Skeletal muscle tissue (tissue), 3 donors: ENCODE measurements at regions not wholly inside any gene's neighbourhood (a gene's known extent, or its start where the extent isn't known, plus 50 kb on each side); places are given as distances from the start of the nearest gene placed in this dataset.
"Not testable (repeated sequence)": the region's sequence is repeated elsewhere in the genome, so short reads cannot be mapped to it uniquely, and the experiment has no call there.

Experiments used
- H3K27ac ChIP-seq: one replicate; pipeline ENCODE4 v1.7.0; 2013; ENCODE audit warnings: mild to moderate bottlenecking, low read depth, low read length, inconsistent platforms
- H3K27me3 ChIP-seq, 3 donors: one replicate each; pipeline ENCODE4 v1.7.0; 2013; ENCODE audit warnings: low read length in 3 of 3; ENCODE audit not compliant: control insufficient read depth in 3 of 3, insufficient read depth in 3 of 3
- H3K36me3 ChIP-seq, 3 donors: one replicate each; pipeline ENCODE4 v1.7.0; 2013; ENCODE audit warnings: low read length in 3 of 3; ENCODE audit not compliant: control insufficient read depth in 3 of 3, insufficient read depth in 3 of 3
- H3K4me1 ChIP-seq, 3 donors: one replicate each; pipeline ENCODE4 v1.7.0; 2013; ENCODE audit warnings: low read length in 3 of 3, mild to moderate bottlenecking in 3 of 3; ENCODE audit not compliant: control insufficient read depth in 3 of 3, insufficient read depth in 3 of 3
- H3K4me3 ChIP-seq, 3 donors: one replicate each; pipeline ENCODE4 v1.7.0; 2013; ENCODE audit warnings: low read length in 3 of 3
- H3K9ac ChIP-seq, 3 donors: one replicate each; pipeline ENCODE4 v1.7.0; 2013; ENCODE audit warnings: low read length in 3 of 3, mild to moderate bottlenecking in 3 of 3, moderate library complexity in 2 of 3, low read depth in 1 of 3
- H3K9me3 ChIP-seq, 3 donors: one replicate each; pipeline ENCODE4 v1.7.0; 2013; ENCODE audit warnings: low read length in 3 of 3; ENCODE audit not compliant: control insufficient read depth in 3 of 3
- donor health status: Osteomylitis.

DNA sequence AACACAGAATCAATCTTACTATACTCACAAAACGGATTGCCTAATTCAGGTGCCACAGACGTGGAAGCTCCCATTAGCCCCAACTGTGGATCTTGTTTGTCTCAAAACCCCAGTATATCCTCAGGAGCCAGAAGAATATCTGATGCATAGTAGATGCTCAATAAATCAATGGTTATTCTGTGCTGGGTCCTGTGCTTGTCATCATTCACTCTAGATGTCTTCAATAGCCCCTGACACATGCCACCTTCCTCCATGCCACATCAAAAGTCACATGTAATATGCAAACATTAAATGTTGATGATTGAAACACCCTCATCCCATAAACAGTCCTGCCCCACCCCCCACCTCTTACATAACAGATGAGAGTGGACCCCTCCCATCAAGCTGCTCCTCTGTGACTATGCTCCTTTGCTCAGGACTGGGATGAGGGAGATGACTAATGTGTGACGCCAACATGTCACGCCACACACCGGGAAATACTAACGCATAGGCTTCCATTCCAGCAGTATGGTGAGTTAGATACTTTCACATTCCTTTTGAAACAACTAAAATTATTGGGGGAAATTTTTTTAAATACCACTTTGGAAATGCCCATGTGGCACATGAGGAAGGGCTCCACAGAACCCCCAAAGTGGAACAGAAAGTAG lies 267.6 kb upstream of the SDK2 start:
- Histone ChIP-seq H3K9me3 (peaks cover 0 to 5% (median 3%) of the 10 kb centered on the region in 3 donors), H3K27me3 (peaks cover 0 to 34% (median 18%) of the 10 kb centered on the region in 3 donors), H3K9ac (no peak overlapping the region), H3K4me1 (no peaks in the 10 kb centered on the region), H3K36me3 (no peaks in the 10 kb centered on the region), H3K4me3 (no peak overlapping the region), H3K27ac (no peak overlapping the region)

DNA sequence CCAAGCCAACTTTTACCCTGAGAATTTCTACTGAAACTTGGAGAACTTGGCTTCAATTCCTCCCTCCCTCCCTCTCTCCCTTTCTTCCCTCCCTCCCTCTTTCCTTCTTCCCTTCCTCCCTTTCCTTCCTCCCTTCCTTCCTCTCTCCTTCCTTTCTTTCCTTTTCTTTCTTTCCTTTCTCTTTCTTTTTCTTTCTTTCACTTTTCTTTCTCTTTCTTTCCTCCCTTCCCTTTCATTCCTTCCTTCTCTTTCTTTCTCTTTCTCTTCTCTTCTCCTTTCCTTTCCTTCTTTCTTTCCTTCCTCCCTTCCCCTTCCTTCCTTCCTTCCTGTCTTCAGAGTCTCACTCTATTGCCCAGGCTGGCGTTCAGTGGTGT lies 268.1 kb upstream of the SDK2 start:
- no peaks in the 10 kb centered on the region for H3K4me1 ChIP-seq
- H3K9ac ChIP-seq = no peak overlapping the region
- H3K36me3 ChIP-seq = no peaks in the 10 kb centered on the region
- H3K9me3 ChIP-seq = peaks cover 0 to 5% (median 3%) of the 10 kb centered on the region in 3 donors
- peaks cover 0 to 30% (median 16%) of the 10 kb centered on the region in 3 donors for H3K27me3 ChIP-seq
- H3K4me3 ChIP-seq = no peak overlapping the region
- H3K27ac ChIP-seq = no peak overlapping the region

DNA sequence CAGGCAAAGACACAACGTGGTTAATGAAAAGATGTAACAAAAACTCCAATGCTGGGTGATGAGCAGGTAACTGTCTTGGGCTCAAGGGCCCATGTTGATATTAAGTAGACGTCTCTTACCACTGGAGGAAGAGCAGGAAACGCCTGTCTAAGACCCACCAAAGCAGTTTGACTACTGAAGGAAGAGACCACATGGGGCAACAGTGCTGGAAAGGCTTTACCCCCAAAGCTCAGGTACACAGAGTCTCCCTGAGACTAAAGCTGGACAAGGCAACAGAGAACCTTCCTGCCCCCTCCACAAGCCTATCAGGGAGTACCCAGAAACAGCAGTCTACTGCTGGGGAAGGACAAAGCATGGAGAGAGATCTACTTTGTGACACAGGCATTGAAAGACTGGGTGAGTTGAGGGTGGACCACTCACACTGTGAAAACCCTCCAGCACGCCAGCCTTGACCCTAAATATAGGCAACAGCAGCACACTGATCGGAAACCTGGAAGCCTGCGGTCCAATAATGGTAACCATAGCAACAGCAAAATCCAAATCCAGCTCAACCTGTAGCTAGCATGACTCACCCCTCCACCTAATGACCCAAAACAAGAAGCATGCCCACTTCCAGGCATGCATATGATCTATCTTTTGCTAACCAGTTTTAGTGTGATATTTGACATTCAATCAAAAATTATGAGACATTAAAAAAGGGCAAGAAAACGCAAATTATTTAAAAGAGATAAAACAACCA lies 270.5 kb upstream of the SDK2 start:
- H3K9ac ChIP-seq = no peak overlapping the region
- H3K27me3 ChIP-seq = peaks cover 0 to 21% (median 8%) of the 10 kb centered on the region in 3 donors
- no peaks in the 10 kb centered on the region for H3K4me1 ChIP-seq
- peaks cover 0 to 7% (median 5%) of the 10 kb centered on the region in 3 donors for H3K9me3 ChIP-seq
- H3K27ac ChIP-seq = no peak overlapping the region
- no peaks in the 10 kb centered on the region for H3K36me3 ChIP-seq
- H3K4me3 ChIP-seq = no peak overlapping the region

DNA sequence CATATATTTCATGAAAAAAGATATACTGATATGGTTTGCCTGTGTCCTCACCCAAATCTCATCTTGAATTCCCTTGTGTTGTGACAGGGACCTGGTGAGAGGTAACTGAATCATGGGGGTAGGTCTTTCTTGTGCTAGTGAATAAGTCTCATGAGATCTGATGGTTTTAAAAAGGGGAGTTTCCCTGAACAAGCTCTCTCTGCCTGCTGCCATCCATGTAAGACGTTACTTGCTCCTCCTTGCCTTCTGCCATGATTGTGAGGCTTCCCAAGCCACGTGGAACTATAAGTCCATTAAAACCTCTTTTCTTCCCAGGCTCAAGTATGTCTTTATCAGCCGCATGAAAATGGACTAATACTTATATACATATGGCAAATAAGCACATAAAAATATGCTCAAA lies 274.8 kb upstream of the SDK2 start:
- not testable (repeated sequence) for H3K4me1 ChIP-seq, H3K9me3 ChIP-seq, H3K27me3 ChIP-seq, H3K9ac ChIP-seq, H3K36me3 ChIP-seq, H3K4me3 ChIP-seq, H3K27ac ChIP-seq

DNA sequence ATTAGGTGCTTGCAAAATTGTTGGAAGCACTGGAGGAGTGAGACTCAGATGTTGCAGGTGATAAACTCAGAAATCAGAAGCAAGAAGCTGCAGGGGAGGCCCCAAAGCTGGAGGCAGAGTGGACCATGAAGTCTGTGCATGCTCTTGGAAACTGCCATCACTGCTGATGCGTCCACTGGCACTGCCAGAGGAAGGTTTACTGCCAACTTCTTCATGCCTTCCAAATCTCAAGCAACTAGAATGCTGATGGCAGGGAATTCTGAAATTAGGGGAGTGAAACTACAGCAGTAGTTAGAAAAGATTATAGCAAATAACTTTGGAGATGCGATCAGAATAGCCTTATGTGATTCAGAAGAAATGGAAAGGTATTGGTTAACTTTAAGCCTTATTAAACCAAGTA lies 277.1 kb upstream of the SDK2 start:
- H3K4me3 ChIP-seq = no peak overlapping the region
- H3K36me3 ChIP-seq = no peaks in the 10 kb centered on the region
- H3K9me3 ChIP-seq = peaks cover 0 to 5% (median 4%) of the 10 kb centered on the region in 3 donors
- H3K4me1 ChIP-seq = no peaks in the 10 kb centered on the region
- H3K27ac ChIP-seq = no peak overlapping the region
- no peak overlapping the region for H3K9ac ChIP-seq
- peaks cover 0 to 2% (median 0%) of the 10 kb centered on the region in 3 donors for H3K27me3 ChIP-seq

DNA sequence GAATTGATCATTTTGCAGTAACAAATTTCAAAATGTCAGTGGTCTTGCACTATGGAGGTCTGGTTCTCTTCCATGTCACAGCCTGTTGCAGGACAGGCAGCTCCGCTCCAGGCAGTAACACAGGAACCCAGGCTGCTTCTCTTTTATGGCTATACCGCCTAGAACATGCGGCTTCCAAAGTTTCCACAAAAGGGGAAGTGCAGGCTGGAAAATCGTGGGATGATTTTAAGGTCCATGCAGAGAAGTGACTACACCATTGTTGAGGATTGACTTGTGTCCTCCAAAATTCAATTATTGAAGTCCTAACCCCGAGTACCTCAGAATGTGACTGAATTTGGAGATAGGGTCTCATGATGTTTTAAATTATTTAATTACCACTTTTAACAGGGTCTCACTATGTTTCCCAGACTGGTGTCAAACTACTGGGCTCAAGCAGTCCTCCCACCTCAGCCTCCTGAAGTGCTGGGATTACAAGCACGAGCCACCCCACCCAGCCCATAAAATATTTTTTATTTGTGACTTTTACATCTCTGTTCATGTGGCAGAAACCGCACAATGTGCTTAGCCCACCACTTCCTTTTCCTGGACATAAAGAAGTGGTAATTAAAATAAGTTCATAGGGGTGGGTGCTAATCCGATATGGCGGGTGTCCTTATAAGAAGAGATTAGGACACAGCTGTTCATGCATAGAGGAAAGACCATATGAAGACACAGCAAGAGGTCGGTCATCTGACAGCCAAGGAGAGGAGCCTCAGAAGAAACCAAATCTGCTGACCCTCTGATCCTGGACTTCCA lies 279.2 kb upstream of the RPL38 start:
- H3K36me3 ChIP-seq = no peaks in the 10 kb centered on the region
- H3K4me1 ChIP-seq = no peaks in the 10 kb centered on the region
- no peak overlapping the region for H3K4me3 ChIP-seq
- H3K9ac ChIP-seq = no peak overlapping the region
- H3K9me3 ChIP-seq = peaks cover 0 to 4% (median 2%) of the 10 kb centered on the region in 3 donors
- H3K27me3 ChIP-seq = peaks cover 0 to 2% (median 0%) of the 10 kb centered on the region in 3 donors
- no peak overlapping the region for H3K27ac ChIP-seq

DNA sequence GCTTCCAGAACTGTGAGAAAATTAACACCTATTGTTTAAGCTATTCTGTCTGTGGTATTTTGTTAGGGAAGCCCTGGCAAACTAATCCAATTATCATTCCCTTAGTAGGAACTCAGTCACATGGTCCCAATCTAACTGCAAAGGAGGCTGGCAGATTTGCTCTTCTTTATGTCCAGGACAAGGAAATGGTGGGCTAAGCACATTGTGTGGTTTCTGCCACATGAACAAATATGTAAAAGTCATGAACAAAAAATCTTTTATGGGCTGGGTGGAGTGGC lies 278.6 kb upstream of the RPL38 start:
- no peaks in the 10 kb centered on the region for H3K36me3 ChIP-seq
- peaks cover 0 to 4% (median 2%) of the 10 kb centered on the region in 3 donors for H3K9me3 ChIP-seq
- H3K4me3 ChIP-seq = no peak overlapping the region
- no peaks in the 10 kb centered on the region for H3K27me3 ChIP-seq
- no peak overlapping the region for H3K9ac ChIP-seq
- H3K4me1 ChIP-seq = no peaks in the 10 kb centered on the region
- no peak overlapping the region for H3K27ac ChIP-seq

DNA sequence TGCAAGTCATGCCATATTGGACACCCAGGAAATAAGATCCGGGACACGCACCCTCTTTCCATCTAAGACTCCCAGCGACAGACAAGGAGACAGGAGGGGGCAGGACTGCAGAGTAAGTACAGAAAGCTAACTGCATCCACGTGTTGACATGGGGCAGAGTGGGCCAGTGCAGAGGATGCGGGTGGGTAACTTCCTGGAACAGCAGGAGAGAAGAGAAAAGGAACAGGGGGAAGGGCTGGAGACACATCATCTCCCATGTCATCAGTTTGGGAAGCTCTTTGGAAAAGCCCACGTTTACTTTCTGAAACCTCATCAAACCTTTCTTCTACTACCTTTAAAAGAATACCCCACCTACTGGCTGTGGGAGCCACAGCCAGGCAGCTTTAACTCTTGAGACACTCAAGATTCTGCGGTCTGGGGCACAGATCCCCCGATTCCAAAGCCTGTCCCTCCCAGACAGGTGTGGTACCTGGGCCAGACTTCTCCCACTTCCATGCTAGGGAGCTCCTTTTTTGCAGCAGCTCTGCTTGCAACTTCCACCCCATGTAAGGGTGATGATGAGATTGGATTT lies 273.5 kb upstream of the RPL38 start:
- H3K27ac ChIP-seq = no peak overlapping the region
- no peaks in the 10 kb centered on the region for H3K9me3 ChIP-seq
- H3K36me3 ChIP-seq = no peaks in the 10 kb centered on the region
- H3K4me1 ChIP-seq = no peaks in the 10 kb centered on the region
- peaks cover 2 to 10% (median 6%) of the 10 kb centered on the region in 3 donors for H3K27me3 ChIP-seq
- H3K4me3 ChIP-seq = no peak overlapping the region
- no peak overlapping the region for H3K9ac ChIP-seq

DNA sequence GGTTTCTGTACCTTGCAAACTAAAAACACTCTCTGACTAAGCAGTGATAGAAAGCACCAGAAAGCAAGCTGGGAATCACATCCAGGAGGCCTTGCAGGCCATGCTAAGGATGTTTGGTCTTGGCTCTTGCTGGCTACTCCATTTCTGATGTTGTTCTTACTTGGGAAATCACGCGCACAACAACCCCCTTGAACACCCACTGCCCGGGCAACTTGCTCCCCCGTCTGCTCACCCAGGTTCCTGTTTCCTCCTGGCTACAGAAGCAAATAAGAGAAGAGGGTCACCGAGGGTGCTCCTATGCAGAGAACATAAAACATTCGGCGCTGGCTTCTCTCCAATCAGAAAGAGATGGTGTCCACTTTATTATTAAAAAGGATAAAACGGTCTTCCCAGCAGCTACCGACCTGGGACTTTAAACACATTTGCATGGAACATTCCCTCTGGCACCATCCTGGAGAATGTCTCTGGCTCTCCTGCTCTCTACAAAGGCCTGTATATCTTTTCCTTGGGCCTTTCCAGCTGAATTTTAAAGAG lies 271.2 kb upstream of the RPL38 start:
- H3K27me3 ChIP-seq = peaks cover 3 to 10% (median 6%) of the 10 kb centered on the region in 3 donors
- no peak overlapping the region for H3K4me3 ChIP-seq
- no peaks in the 10 kb centered on the region for H3K36me3 ChIP-seq
- H3K4me1 ChIP-seq = no peaks in the 10 kb centered on the region
- no peaks in the 10 kb centered on the region for H3K9me3 ChIP-seq
- no peak overlapping the region for H3K27ac ChIP-seq
- no peak overlapping the region for H3K9ac ChIP-seq
